HG03095 (cell line): ENCODE measurements at regions not wholly inside any gene's neighbourhood (a gene's known extent, or its start where the extent isn't known, plus 50 kb on each side); places are given as distances from the start of the nearest gene placed in this dataset.
A peak's percentile ranks its signal among the peaks of the same experiment; 100 is the strongest.
"Not testable (repeated sequence)": the region's sequence is repeated elsewhere in the genome, so short reads cannot be mapped to it uniquely, and the experiment has no call there.

ENCODE experiments used
- ATAC-seq: cut with Tn5 transposase; IDR thresholded peaks from one replicate; pipeline ENCODE4 v1.9.1; 2021; ENCODE audit warnings: moderate library complexity; ENCODE audit not compliant: unreplicated experiment

GRCh38 chr3:101913168-101913567 is 63.9 kb downstream of the NFKBIZ start:
- ATAC-seq: no peak

- not testable (repeated sequence) for ATAC-seq
Observed at GRCh38 chr3:101917761-101918160, 68.4 kb downstream of the NFKBIZ start.

GRCh38 chr3:101922151-101922725 is 72.9 kb downstream of the NFKBIZ start:
- ATAC-seq: not testable (repeated sequence)

GRCh38 chr3:101924621-101925020 is 75.3 kb downstream of the NFKBIZ start:
- ATAC-seq: not testable (repeated sequence)

- not testable (repeated sequence) for ATAC-seq
Observed at GRCh38 chr3:101925124-101925523, 75.8 kb downstream of the NFKBIZ start.

GRCh38 chr3:101925564-101925963 is 76.2 kb downstream of the NFKBIZ start:
- ATAC-seq: no peak

GRCh38 chr3:101926594-101927105 is 77.3 kb downstream of the NFKBIZ start:
- ATAC-seq: no peak

- no peak for ATAC-seq
Observed at GRCh38 chr3:101928890-101929289, 79.6 kb downstream of the NFKBIZ start.

GRCh38 chr3:101931081-101931480 is 81.8 kb downstream of the NFKBIZ start:
- no peak for ATAC-seq

- ATAC-seq: no peak
Observed at GRCh38 chr3:101932326-101933068, 83.2 kb downstream of the NFKBIZ start.

GRCh38 chr3:101936419-101937356 is 87.4 kb downstream of the NFKBIZ start:
- peak; percentile 93 for ATAC-seq

- ATAC-seq: peak; percentile 32
Observed at GRCh38 chr3:101938262-101938847, 89.0 kb downstream of the NFKBIZ start.

GRCh38 chr3:101939361-101940049 is 90.2 kb downstream of the NFKBIZ start:
- ATAC-seq: no peak

GRCh38 chr3:101940521-101941317 is 91.4 kb downstream of the NFKBIZ start:
- no peak for ATAC-seq

- ATAC-seq: no peak
Observed at GRCh38 chr3:101941318-101942040, 92.2 kb downstream of the NFKBIZ start.

GRCh38 chr3:101942356-101942755 is 93.0 kb downstream of the NFKBIZ start:
- ATAC-seq: no peak

- no peak for ATAC-seq
Observed at GRCh38 chr3:101943029-101943428, 93.7 kb downstream of the NFKBIZ start.

- ATAC-seq: no peak
Observed at GRCh38 chr3:101944308-101944707, 95.0 kb downstream of the NFKBIZ start.

- no peak for ATAC-seq
Observed at GRCh38 chr3:101945980-101946379, 96.7 kb downstream of the NFKBIZ start.
